ENCODE measurements at regions not wholly inside any gene's neighbourhood (a gene's known extent, or its start where the extent isn't known, plus 50 kb on each side); places are given as distances from the start of the nearest gene placed in this dataset.

GRCh38 chr16:73150786-73151185 is 102.9 kb upstream of the ZFHX3 start:
- no peaks in the 10 kb centered on the region for H3K27me3 ChIP-seq (ENCODE audit: low read depth, low read length)
- no peak overlapping the region for H3K4me3 ChIP-seq (ENCODE audit: low read length)
- H4K20me1 ChIP-seq (ENCODE audit: insufficient read depth, low read length) = no peaks in the 10 kb centered on the region
- H2AFZ ChIP-seq (ENCODE audit: low read depth, low read length) = no peak overlapping the region
- H3K9ac ChIP-seq (ENCODE audit: low read length) = no peak overlapping the region
- no peaks in the 10 kb centered on the region for H3K9me3 ChIP-seq (ENCODE audit: insufficient read depth, low read length)
- H3K4me1 ChIP-seq (ENCODE audit: low read length) = peaks cover 4% of the 10 kb centered on the region; the same call in 1 of the 2 replicates
- H3K36me3 ChIP-seq (replicated peaks; ENCODE audit: low read depth, low read length) = no peaks in the 10 kb centered on the region
- no peaks in the 10 kb centered on the region for H3K79me2 ChIP-seq (ENCODE audit: low read length)
- no peak overlapping the region for H3K4me2 ChIP-seq (ENCODE audit: low read length)
- TF ChIP-seq CTCF (IDR thresholded peaks at IDR 0.05; ENCODE audit: low read depth, low read length) = no peak
- TF ChIP-seq EZH2phosphoT487 (IDR thresholded peaks at IDR 0.05; ENCODE audit: low read depth) = no peak
- no peak overlapping the region for H3K27ac ChIP-seq (ENCODE audit: low read length)

GRCh38 chr16:73149334-73149733 is 101.4 kb upstream of the ZFHX3 start:
- Histone ChIP-seq H2AFZ (ENCODE audit: low read depth, low read length) (no peak overlapping the region), H3K79me2 (ENCODE audit: low read length) (no peaks in the 10 kb centered on the region), H3K36me3 (replicated peaks; ENCODE audit: low read depth, low read length) (no peaks in the 10 kb centered on the region), H3K4me2 (ENCODE audit: low read length) (no peak overlapping the region), H3K9ac (ENCODE audit: low read length) (no peak overlapping the region), H3K27ac (ENCODE audit: low read length) (no peak overlapping the region), H3K9me3 (ENCODE audit: insufficient read depth, low read length) (no peaks in the 10 kb centered on the region), H4K20me1 (ENCODE audit: insufficient read depth, low read length) (no peaks in the 10 kb centered on the region), H3K4me3 (ENCODE audit: low read length) (no peak overlapping the region), H3K27me3 (ENCODE audit: low read depth, low read length) (peaks cover 6% of the 10 kb centered on the region; the same call in 1 of the 2 replicates), H3K4me1 (ENCODE audit: low read length) (peaks cover 4% of the 10 kb centered on the region; the same call in 1 of the 2 replicates)
- TF ChIP-seq CTCF (IDR thresholded peaks at IDR 0.05; ENCODE audit: low read depth, low read length) = no peak
- TF ChIP-seq EZH2phosphoT487 (IDR thresholded peaks at IDR 0.05; ENCODE audit: low read depth) = no peak

GRCh38 chr16:73147958-73148357 is 100.0 kb upstream of the ZFHX3 start:
- TF ChIP-seq EZH2phosphoT487 (IDR thresholded peaks at IDR 0.05; ENCODE audit: low read depth) = no peak
- TF ChIP-seq CTCF (IDR thresholded peaks at IDR 0.05; ENCODE audit: low read depth, low read length) = no peak
- Histone ChIP-seq H2AFZ (ENCODE audit: low read depth, low read length) (no peak overlapping the region), H3K36me3 (replicated peaks; ENCODE audit: low read depth, low read length) (no peaks in the 10 kb centered on the region), H3K27ac (ENCODE audit: low read length) (no peak overlapping the region), H4K20me1 (ENCODE audit: insufficient read depth, low read length) (no peaks in the 10 kb centered on the region), H3K4me2 (ENCODE audit: low read length) (no peak overlapping the region), H3K9me3 (ENCODE audit: insufficient read depth, low read length) (no peaks in the 10 kb centered on the region), H3K4me3 (ENCODE audit: low read length) (no peak overlapping the region), H3K4me1 (ENCODE audit: low read length) (no peaks in the 10 kb centered on the region), H3K27me3 (ENCODE audit: low read depth, low read length) (peaks cover 12% of the 10 kb centered on the region; the same call in 1 of the 2 replicates), H3K79me2 (ENCODE audit: low read length) (no peaks in the 10 kb centered on the region), H3K9ac (ENCODE audit: low read length) (no peak overlapping the region)

- H3K36me3 ChIP-seq (replicated peaks; ENCODE audit: low read depth, low read length) = no peaks in the 10 kb centered on the region
- no peaks in the 10 kb centered on the region for H3K4me1 ChIP-seq (ENCODE audit: low read length)
- H3K9ac ChIP-seq (ENCODE audit: low read length) = no peak overlapping the region
- no peak overlapping the region for H3K4me3 ChIP-seq (ENCODE audit: low read length)
- no peak overlapping the region for H2AFZ ChIP-seq (ENCODE audit: low read depth, low read length)
- H3K9me3 ChIP-seq (ENCODE audit: insufficient read depth, low read length) = no peaks in the 10 kb centered on the region
- no peaks in the 10 kb centered on the region for H3K79me2 ChIP-seq (ENCODE audit: low read length)
- no peaks in the 10 kb centered on the region for H4K20me1 ChIP-seq (ENCODE audit: insufficient read depth, low read length)
- H3K27me3 ChIP-seq (ENCODE audit: low read depth, low read length) = peaks cover 20% of the 10 kb centered on the region; the same call in 1 of the 2 replicates
- no peak overlapping the region for H3K4me2 ChIP-seq (ENCODE audit: low read length)
- no peak overlapping the region for H3K27ac ChIP-seq (ENCODE audit: low read length)
- TF ChIP-seq CTCF (IDR thresholded peaks at IDR 0.05; ENCODE audit: low read depth, low read length) = no peak
- no peak for TF ChIP-seq EZH2phosphoT487 (IDR thresholded peaks at IDR 0.05; ENCODE audit: low read depth)
Measured at GRCh38 chr16:73145166-73145880, 97.4 kb upstream of the ZFHX3 start.
